ENCODE measurements at regions not wholly inside any gene's neighbourhood (a gene's known extent, or its start where the extent isn't known, plus 50 kb on each side); places are given as distances from the start of the nearest gene placed in this dataset.
"Not testable (repeated sequence)": the region's sequence is repeated elsewhere in the genome, so short reads cannot be mapped to it uniquely, and the experiment has no call there.

GRCh38 chr19:30825505-30825904, 453.3 kb downstream of the ZNF536 start:
- H3K4me3 ChIP-seq (ENCODE audit: insufficient read depth, low read depth, low read length); H3K27ac ChIP-seq (ENCODE audit: insufficient read depth, low read depth, low read length, poor library complexity, severe bottlenecking); H3K27me3 ChIP-seq (ENCODE audit: control insufficient read depth, insufficient read depth, low read length, poor library complexity, severe bottlenecking); H3K36me3 ChIP-seq (ENCODE audit: control insufficient read depth, insufficient read depth, low read length); H3K4me1 ChIP-seq (ENCODE audit: control insufficient read depth, insufficient read depth, low read length); H3K9me3 ChIP-seq (ENCODE audit: control insufficient read depth, low read length): not testable (repeated sequence)
- 94 to 96% methylated on average over 2 of the region's 5 CpGs for WGBS, 2 experiments

- H3K27ac ChIP-seq (ENCODE audit: insufficient read depth, low read depth, low read length, poor library complexity, severe bottlenecking), result no peak overlapping the region
- H3K27me3 ChIP-seq (ENCODE audit: control insufficient read depth, insufficient read depth, low read length, poor library complexity, severe bottlenecking), result no peaks in the 10 kb centered on the region
- H3K9me3 ChIP-seq (ENCODE audit: control insufficient read depth, low read length), result peaks cover 2% of the 10 kb centered on the region
- H3K36me3 ChIP-seq (ENCODE audit: control insufficient read depth, insufficient read depth, low read length), result no peaks in the 10 kb centered on the region
- no peaks in the 10 kb centered on the region for H3K4me1 ChIP-seq (ENCODE audit: control insufficient read depth, insufficient read depth, low read length)
- no peak overlapping the region for H3K4me3 ChIP-seq (ENCODE audit: insufficient read depth, low read depth, low read length)
- WGBS, 2 experiments, result 92% methylated on average over 2 of the region's 2 CpGs
These were observed 452.6 kb downstream of the ZNF536 start for GRCh38 chr19:30824809-30825208.

- H3K4me1 ChIP-seq (ENCODE audit: control insufficient read depth, insufficient read depth, low read length), result no peaks in the 10 kb centered on the region
- H3K4me3 ChIP-seq (ENCODE audit: insufficient read depth, low read depth, low read length), result no peak overlapping the region
- H3K9me3 ChIP-seq (ENCODE audit: control insufficient read depth, low read length), result no peaks in the 10 kb centered on the region
- H3K36me3 ChIP-seq (ENCODE audit: control insufficient read depth, insufficient read depth, low read length), result no peaks in the 10 kb centered on the region
- WGBS, 2 experiments, result 94 to 98% methylated on average over 2 to 3 of the region's 3 CpGs
- no peaks in the 10 kb centered on the region for H3K27me3 ChIP-seq (ENCODE audit: control insufficient read depth, insufficient read depth, low read length, poor library complexity, severe bottlenecking)
- H3K27ac ChIP-seq (ENCODE audit: insufficient read depth, low read depth, low read length, poor library complexity, severe bottlenecking), result no peak overlapping the region
These were observed 445.9 kb downstream of the ZNF536 start for GRCh38 chr19:30817965-30818567.

- no peaks in the 10 kb centered on the region for H3K36me3 ChIP-seq (ENCODE audit: control insufficient read depth, insufficient read depth, low read length)
- no peaks in the 10 kb centered on the region for H3K4me1 ChIP-seq (ENCODE audit: control insufficient read depth, insufficient read depth, low read length)
- H3K4me3 ChIP-seq (ENCODE audit: insufficient read depth, low read depth, low read length), result no peak overlapping the region
- H3K27ac ChIP-seq (ENCODE audit: insufficient read depth, low read depth, low read length, poor library complexity, severe bottlenecking), result no peak overlapping the region
- H3K9me3 ChIP-seq (ENCODE audit: control insufficient read depth, low read length), result no peaks in the 10 kb centered on the region
- WGBS, 2 experiments, result 95 to 96% methylated on average over 12 of the region's 12 CpGs
- H3K27me3 ChIP-seq (ENCODE audit: control insufficient read depth, insufficient read depth, low read length, poor library complexity, severe bottlenecking), result no peaks in the 10 kb centered on the region
These were observed 445.0 kb downstream of the ZNF536 start for GRCh38 chr19:30817197-30817596.

- H3K4me3 ChIP-seq (ENCODE audit: insufficient read depth, low read depth, low read length), result no peak overlapping the region
- H3K36me3 ChIP-seq (ENCODE audit: control insufficient read depth, insufficient read depth, low read length), result no peaks in the 10 kb centered on the region
- no peak overlapping the region for H3K27ac ChIP-seq (ENCODE audit: insufficient read depth, low read depth, low read length, poor library complexity, severe bottlenecking)
- H3K4me1 ChIP-seq (ENCODE audit: control insufficient read depth, insufficient read depth, low read length), result no peaks in the 10 kb centered on the region
- no peaks in the 10 kb centered on the region for H3K9me3 ChIP-seq (ENCODE audit: control insufficient read depth, low read length)
- H3K27me3 ChIP-seq (ENCODE audit: control insufficient read depth, insufficient read depth, low read length, poor library complexity, severe bottlenecking), result no peaks in the 10 kb centered on the region
These were observed 443.9 kb downstream of the ZNF536 start for GRCh38 chr19:30815889-30816580.

- 65 to 71% methylated on average over 7 to 8 of the region's 8 CpGs for WGBS, 2 experiments
- no peaks in the 10 kb centered on the region for H3K36me3 ChIP-seq (ENCODE audit: control insufficient read depth, insufficient read depth, low read length)
These were observed 440.0 kb downstream of the ZNF536 start for GRCh38 chr19:30812099-30812678.

GRCh38 chr19:30811397-30812098, 439.4 kb downstream of the ZNF536 start:
- no peaks in the 10 kb centered on the region for H3K9me3 ChIP-seq (ENCODE audit: control insufficient read depth, low read length)
- no peaks in the 10 kb centered on the region for H3K36me3 ChIP-seq (ENCODE audit: control insufficient read depth, insufficient read depth, low read length)
- no peak overlapping the region for H3K4me3 ChIP-seq (ENCODE audit: insufficient read depth, low read depth, low read length)
- WGBS, 2 experiments, result 89 to 90% methylated on average over 9 to 10 of the region's 10 CpGs
- no peaks in the 10 kb centered on the region for H3K27me3 ChIP-seq (ENCODE audit: control insufficient read depth, insufficient read depth, low read length, poor library complexity, severe bottlenecking)
- no peak overlapping the region for H3K27ac ChIP-seq (ENCODE audit: insufficient read depth, low read depth, low read length, poor library complexity, severe bottlenecking)
- H3K4me1 ChIP-seq (ENCODE audit: control insufficient read depth, insufficient read depth, low read length), result no peaks in the 10 kb centered on the region

More at GRCh38 chr19:30812099-30812678, 440.0 kb downstream of the ZNF536 start:
- Histone ChIP-seq H3K9me3 (ENCODE audit: control insufficient read depth, low read length) (no peaks in the 10 kb centered on the region), H3K27me3 (ENCODE audit: control insufficient read depth, insufficient read depth, low read length, poor library complexity, severe bottlenecking) (no peaks in the 10 kb centered on the region), H3K27ac (ENCODE audit: insufficient read depth, low read depth, low read length, poor library complexity, severe bottlenecking) (no peak overlapping the region), H3K4me1 (ENCODE audit: control insufficient read depth, insufficient read depth, low read length) (no peaks in the 10 kb centered on the region), H3K4me3 (ENCODE audit: insufficient read depth, low read depth, low read length) (no peak overlapping the region)

GRCh38 chr19:30810726-30811125, 438.5 kb downstream of the ZNF536 start:
- WGBS, 2 experiments, result 89 to 93% methylated on average over 4 of the region's 4 CpGs
- H3K27ac ChIP-seq (ENCODE audit: insufficient read depth, low read depth, low read length, poor library complexity, severe bottlenecking), result no peak overlapping the region
- no peaks in the 10 kb centered on the region for H3K4me1 ChIP-seq (ENCODE audit: control insufficient read depth, insufficient read depth, low read length)
- no peaks in the 10 kb centered on the region for H3K36me3 ChIP-seq (ENCODE audit: control insufficient read depth, insufficient read depth, low read length)
- no peaks in the 10 kb centered on the region for H3K27me3 ChIP-seq (ENCODE audit: control insufficient read depth, insufficient read depth, low read length, poor library complexity, severe bottlenecking)
- H3K9me3 ChIP-seq (ENCODE audit: control insufficient read depth, low read length), result no peaks in the 10 kb centered on the region
- H3K4me3 ChIP-seq (ENCODE audit: insufficient read depth, low read depth, low read length), result no peak overlapping the region

- no peaks in the 10 kb centered on the region for H3K4me1 ChIP-seq (ENCODE audit: control insufficient read depth, insufficient read depth, low read length)
- no peak overlapping the region for H3K27ac ChIP-seq (ENCODE audit: insufficient read depth, low read depth, low read length, poor library complexity, severe bottlenecking)
- WGBS, 2 experiments, result 93 to 99% methylated on average over 3 of the region's 3 CpGs
- H3K36me3 ChIP-seq (ENCODE audit: control insufficient read depth, insufficient read depth, low read length), result no peaks in the 10 kb centered on the region
- H3K27me3 ChIP-seq (ENCODE audit: control insufficient read depth, insufficient read depth, low read length, poor library complexity, severe bottlenecking), result no peaks in the 10 kb centered on the region
- no peak overlapping the region for H3K4me3 ChIP-seq (ENCODE audit: insufficient read depth, low read depth, low read length)
- H3K9me3 ChIP-seq (ENCODE audit: control insufficient read depth, low read length), result no peaks in the 10 kb centered on the region
These were observed 435.1 kb downstream of the ZNF536 start for GRCh38 chr19:30807278-30807677.

GRCh38 chr19:30806311-30806710, 434.1 kb downstream of the ZNF536 start:
- Histone ChIP-seq H3K36me3 (ENCODE audit: control insufficient read depth, insufficient read depth, low read length) (no peaks in the 10 kb centered on the region), H3K4me1 (ENCODE audit: control insufficient read depth, insufficient read depth, low read length) (no peaks in the 10 kb centered on the region), H3K9me3 (ENCODE audit: control insufficient read depth, low read length) (no peaks in the 10 kb centered on the region), H3K27me3 (ENCODE audit: control insufficient read depth, insufficient read depth, low read length, poor library complexity, severe bottlenecking) (no peaks in the 10 kb centered on the region), H3K27ac (ENCODE audit: insufficient read depth, low read depth, low read length, poor library complexity, severe bottlenecking) (no peak overlapping the region), H3K4me3 (ENCODE audit: insufficient read depth, low read depth, low read length) (no peak overlapping the region)
- WGBS, 2 experiments, result 91 to 92% methylated on average over 3 of the region's 3 CpGs
